Gastroesophageal sphincter (tissue), 4 donors: ENCODE measurements at regions not wholly inside any gene's neighbourhood (a gene's known extent, or its start where the extent isn't known, plus 50 kb on each side); places are given as distances from the start of the nearest gene placed in this dataset.

Experiments used
- ATAC-seq: fragments of 150-250 bp; one replicate; pipeline ENCODE4 v1.9.1; 2016; ENCODE audit warnings: mild to moderate bottlenecking, moderate library complexity
- H3K27ac ChIP-seq, 4 donors: fragments of 200-600 bp; sonication (generic) in 3 of 4; 1 replicate in 3 of 4; 2 replicates in 1 of 4; pipeline ENCODE4 v1.5.1; 2016 to 2019
- H3K27me3 ChIP-seq: fragments of 200-600 bp; sonication (generic); one replicate; pipeline ENCODE4 v1.5.1; 2019
- H3K36me3 ChIP-seq, 2 donors: fragments of 200-600 bp; sonication (generic); one replicate each; pipeline ENCODE4 v1.5.1; 2019; ENCODE audit warnings: control low read depth in 1 of 2
- H3K4me1 ChIP-seq, 3 donors: fragments of 200-600 bp; sonication (generic); 1 replicate in 2 of 3; 2 replicates in 1 of 3; pipeline ENCODE4 v1.5.1; 2016 to 2019; ENCODE audit warnings: control low read depth in 2 of 3
- H3K4me3 ChIP-seq, 2 donors: fragments of 200-600 bp; sonication (generic); one replicate each; pipeline ENCODE4 v1.5.1; 2019; ENCODE audit warnings: mild to moderate bottlenecking in 1 of 2, moderate library complexity in 1 of 2
- H3K9me3 ChIP-seq, 3 donors: fragments of 200-600 bp; sonication (generic); one replicate each; pipeline ENCODE4 v1.5.1; 2017 to 2019; ENCODE audit warnings: control low read depth in 2 of 3
- CTCF ChIP-seq, 4 experiments: fragments of 200-600 bp in 2 of 4; fragments of 450-650 bp in 2 of 4; sonication (generic) in 1 of 4; IDR thresholded peaks; one replicate each; pipeline ENCODE4 v1.5.1; 2017 to 2019; ENCODE audit warnings: antibody characterized with exemption in 4 of 4, mild to moderate bottlenecking in 2 of 4, moderate library complexity in 2 of 4
- EP300 ChIP-seq: sonication (generic); formaldehyde crosslinking; IDR thresholded peaks from one replicate; pipeline ENCODE4 v1.6.1; 2017; ENCODE audit warnings: antibody characterized with exemption, mild to moderate bottlenecking
- POLR2A ChIP-seq, 2 donors: fragments of 450-650 bp; IDR thresholded peaks; one replicate each; pipeline ENCODE4 v1.6.1; 2017; ENCODE audit warnings: antibody characterized with exemption in 2 of 2, mild to moderate bottlenecking in 2 of 2, moderate library complexity in 1 of 2
- POLR2AphosphoS5 ChIP-seq: sonication (generic); formaldehyde crosslinking; IDR thresholded peaks from one replicate; pipeline ENCODE4 v1.6.1; 2017; ENCODE audit warnings: antibody characterized with exemption
- WGBS, 2 donors: methylation state at CpG; one replicate each; pipeline ENCODE4 v1.1.5; 2018; ENCODE audit warnings: low coverage in 1 of 2; 5-methylcytosine and 5-hydroxymethylcytosine counted together

DNA sequence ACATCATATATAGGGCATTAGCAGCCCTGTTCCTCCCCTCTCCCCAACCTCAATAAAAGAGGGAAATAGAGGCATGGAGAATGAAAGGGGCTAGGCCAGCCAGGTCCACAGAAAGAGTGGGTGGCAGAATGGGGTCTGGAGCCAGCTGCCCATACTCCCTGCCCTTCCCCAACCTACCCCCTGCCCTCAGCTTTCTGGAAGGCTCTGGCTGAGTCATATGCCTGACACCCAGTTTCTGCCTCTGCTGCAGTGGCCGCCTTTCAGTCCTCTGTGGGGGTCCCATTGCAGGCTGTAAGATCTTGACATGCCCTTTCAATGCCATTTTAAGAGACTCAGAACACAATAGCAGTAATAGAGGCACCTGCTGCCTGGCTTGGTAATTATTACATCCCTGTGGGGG, 95.7 kb downstream of the LINGO1 start:
- no peak for ATAC-seq
- H3K4me3 ChIP-seq = no peak overlapping the region
- no peak for TF ChIP-seq POLR2A (IDR thresholded peaks at IDR 0.05)
- H3K27me3 ChIP-seq = no peaks in the 10 kb centered on the region
- H3K36me3 ChIP-seq = no peaks in the 10 kb centered on the region
- peaks cover 0 to 19% (median 0%) of the 10 kb centered on the region in 3 donors for H3K4me1 ChIP-seq
- no peaks in the 10 kb centered on the region for H3K9me3 ChIP-seq
- 100% methylated on average over 1 of the region's 1 CpG; no CpG with 5 or more reads in 1 of the 2 donors for WGBS, 2 donors
- no peak overlapping the region for H3K27ac ChIP-seq

GRCh38 chr15:77535845-77536244, 96.9 kb downstream of the LINGO1 start:
- no peaks in the 10 kb centered on the region for H3K9me3 ChIP-seq
- no peak overlapping the region for H3K27ac ChIP-seq
- no peak overlapping the region for H3K4me3 ChIP-seq
- no peaks in the 10 kb centered on the region for H3K36me3 ChIP-seq
- 90 to 100% methylated on average over 2 of the region's 7 CpGs for WGBS, 2 donors
- no peaks in the 10 kb centered on the region for H3K27me3 ChIP-seq
- TF ChIP-seq CTCF (IDR thresholded peaks at IDR 0.05) (no peak), POLR2AphosphoS5 (no peak), POLR2A (IDR thresholded peaks at IDR 0.05) (no peak), EP300 (no peak)
- ATAC-seq = no peak
- H3K4me1 ChIP-seq = peaks cover 0 to 11% (median 0%) of the 10 kb centered on the region in 3 donors
